ENCODE measurements at regions not wholly inside any gene's neighbourhood (a gene's known extent, or its start where the extent isn't known, plus 50 kb on each side); places are given as distances from the start of the nearest gene placed in this dataset.

DNA sequence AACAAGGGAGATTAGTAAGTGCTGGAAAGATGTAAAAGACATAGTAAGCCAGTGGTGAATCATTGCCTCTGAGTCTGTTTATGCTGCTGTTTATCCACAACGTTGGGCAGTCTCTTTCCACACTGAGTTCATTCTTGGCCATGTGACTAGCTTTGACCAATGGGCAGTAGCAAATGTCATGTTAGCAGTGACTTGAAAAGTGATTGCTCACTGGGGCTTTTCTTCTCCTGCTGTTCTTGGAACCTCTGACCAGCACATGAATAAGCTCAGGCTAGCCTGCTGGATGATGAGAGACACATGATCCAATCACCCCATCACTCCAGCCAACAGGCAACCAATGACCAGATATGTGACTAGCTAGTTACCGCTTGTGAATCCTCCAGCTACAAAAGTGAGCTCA lies 360.4 kb downstream of the SLC4A3 start:
- no peak for ATAC-seq (ENCODE audit: low read depth)
- no peak overlapping the region for H3K27ac Mint-ChIP-seq
- POLR2A ChIA-PET = no interaction called here
- H3K27me3 Mint-ChIP-seq = no peaks in the 10 kb centered on the region
- H3K9me3 Mint-ChIP-seq = no peaks in the 10 kb centered on the region
- H3K36me3 Mint-ChIP-seq = no peaks in the 10 kb centered on the region
- H3K4me1 Mint-ChIP-seq = no peaks in the 10 kb centered on the region
- no peak for DNase-seq
- no peak overlapping the region for H3K4me3 Mint-ChIP-seq

DNA sequence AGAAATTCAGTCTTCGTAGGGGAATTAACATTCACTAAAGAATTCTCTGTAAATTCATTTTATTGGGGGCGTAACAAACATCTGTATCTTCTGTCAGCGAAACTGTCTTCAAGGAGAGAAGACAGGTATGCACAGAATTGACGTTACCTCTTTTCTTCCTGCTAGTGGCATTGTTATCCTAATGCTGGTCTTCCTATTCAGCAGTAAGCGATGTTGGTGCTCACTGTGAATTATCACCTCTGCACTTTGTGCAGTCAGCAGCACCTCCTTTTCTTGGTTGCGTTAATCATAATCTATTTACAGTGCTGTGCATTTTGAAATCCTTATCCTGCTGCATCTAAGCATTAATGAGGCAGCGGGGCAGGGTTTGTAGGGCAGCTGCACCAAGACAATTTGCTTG lies 362.3 kb downstream of the SLC4A3 start:
- no peak overlapping the region for H3K27ac Mint-ChIP-seq
- no peaks in the 10 kb centered on the region for H3K4me1 Mint-ChIP-seq
- DNase-seq = no peak
- no peak overlapping the region for H3K4me3 Mint-ChIP-seq
- POLR2A ChIA-PET = no interaction called here
- H3K9me3 Mint-ChIP-seq = no peaks in the 10 kb centered on the region
- ATAC-seq (ENCODE audit: low read depth) = no peak
- no peaks in the 10 kb centered on the region for H3K36me3 Mint-ChIP-seq
- no peaks in the 10 kb centered on the region for H3K27me3 Mint-ChIP-seq

DNA sequence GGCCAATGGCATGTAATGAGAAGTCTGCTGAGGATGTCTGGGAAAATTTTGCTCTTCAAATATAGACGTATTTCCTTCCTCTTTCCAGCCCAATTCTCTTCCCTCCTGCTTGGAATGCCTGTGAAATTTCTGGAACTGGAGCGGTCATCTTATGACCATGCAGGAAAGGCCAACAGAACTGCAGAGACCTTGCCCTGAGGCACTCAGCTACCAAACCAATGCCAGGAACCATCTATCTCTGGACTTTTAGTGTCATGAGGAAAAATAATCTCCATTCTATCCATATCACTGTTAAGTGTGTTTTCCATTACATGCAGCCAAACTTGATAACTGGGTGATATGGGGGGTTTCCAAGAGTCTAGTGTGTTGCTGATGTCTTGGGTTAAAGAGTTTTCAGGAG lies 363.7 kb downstream of the SLC4A3 start:
- ATAC-seq (ENCODE audit: low read depth) (no peak), DNase-seq (no peak)
- Mint-ChIP-seq H3K36me3 (no peaks in the 10 kb centered on the region), H3K4me3 (no peak overlapping the region), H3K4me1 (no peaks in the 10 kb centered on the region), H3K27me3 (peaks cover 1% of the 10 kb centered on the region), H3K27ac (no peak overlapping the region), H3K9me3 (no peaks in the 10 kb centered on the region)
- POLR2A ChIA-PET = no interaction called here

DNA sequence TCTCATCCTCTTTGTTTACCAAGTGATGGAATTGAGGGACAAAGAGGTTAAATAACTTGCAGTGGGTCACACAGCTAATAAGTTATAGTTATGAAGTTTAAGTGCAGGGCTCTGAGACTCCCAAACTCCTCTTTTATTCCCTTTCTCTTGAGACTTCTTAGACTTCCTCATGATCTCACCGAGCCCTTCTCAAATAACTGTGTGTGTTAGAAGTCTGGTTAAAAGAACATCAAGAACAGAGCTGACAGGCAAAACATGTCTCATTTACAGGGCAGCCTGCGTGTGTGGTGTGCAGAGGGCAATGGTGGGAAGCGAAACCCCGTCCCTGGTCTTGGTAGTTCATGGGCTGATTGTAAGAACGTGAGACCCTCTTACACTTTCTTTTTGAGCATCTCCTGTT lies 368.0 kb downstream of the SLC4A3 start:
- Mint-ChIP-seq H3K27ac (no peak overlapping the region), H3K4me1 (no peaks in the 10 kb centered on the region), H3K4me3 (no peak overlapping the region), H3K36me3 (no peaks in the 10 kb centered on the region), H3K27me3 (peaks cover 1% of the 10 kb centered on the region), H3K9me3 (no peaks in the 10 kb centered on the region)
- ATAC-seq (ENCODE audit: low read depth) (no peak), DNase-seq (no peak)
- POLR2A ChIA-PET = no interaction called here

DNA sequence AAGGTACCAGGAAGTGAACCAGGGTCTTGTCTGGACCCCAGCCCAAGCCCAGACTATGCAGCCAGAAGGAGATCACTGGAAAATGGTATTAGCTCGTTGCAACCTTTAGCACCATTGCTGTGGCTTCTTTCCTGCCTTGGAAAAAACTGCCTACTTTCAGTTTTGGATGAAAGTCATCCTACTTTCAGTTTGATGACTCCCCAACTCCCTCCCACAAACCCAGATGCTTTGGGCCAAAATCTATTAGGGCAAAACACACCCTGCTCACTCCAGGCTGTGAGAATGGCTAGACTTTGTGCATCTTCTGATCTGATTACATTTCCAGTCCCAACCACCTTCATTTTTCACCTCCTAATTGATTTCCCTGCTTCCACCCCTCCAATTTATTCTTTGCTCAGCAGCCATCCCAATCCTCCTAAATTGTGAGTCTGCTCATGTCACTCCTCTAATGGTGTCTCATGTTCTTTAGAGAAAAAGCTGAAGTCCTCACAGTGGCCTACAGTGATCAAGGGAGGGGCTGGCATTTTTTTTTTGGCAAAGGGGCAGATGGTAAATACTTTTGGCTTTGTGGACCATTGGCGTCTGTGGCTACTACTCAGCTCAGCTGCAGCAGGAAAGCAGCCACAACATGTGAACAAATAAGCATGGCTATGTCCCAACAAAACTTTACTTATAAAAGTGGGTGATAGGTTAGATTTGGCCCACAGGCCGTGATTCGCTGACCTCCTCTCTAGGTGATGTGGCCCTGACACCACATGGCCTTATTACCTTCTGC lies 368.7 kb downstream of the SLC4A3 start:
- Mint-ChIP-seq H3K36me3 (no peaks in the 10 kb centered on the region), H3K27ac (no peak overlapping the region), H3K4me3 (no peak overlapping the region), H3K9me3 (no peaks in the 10 kb centered on the region), H3K4me1 (no peaks in the 10 kb centered on the region), H3K27me3 (peaks cover 1% of the 10 kb centered on the region)
- POLR2A ChIA-PET = no interaction called here
- DNase-seq (no peak), ATAC-seq (ENCODE audit: low read depth) (no peak)

DNA sequence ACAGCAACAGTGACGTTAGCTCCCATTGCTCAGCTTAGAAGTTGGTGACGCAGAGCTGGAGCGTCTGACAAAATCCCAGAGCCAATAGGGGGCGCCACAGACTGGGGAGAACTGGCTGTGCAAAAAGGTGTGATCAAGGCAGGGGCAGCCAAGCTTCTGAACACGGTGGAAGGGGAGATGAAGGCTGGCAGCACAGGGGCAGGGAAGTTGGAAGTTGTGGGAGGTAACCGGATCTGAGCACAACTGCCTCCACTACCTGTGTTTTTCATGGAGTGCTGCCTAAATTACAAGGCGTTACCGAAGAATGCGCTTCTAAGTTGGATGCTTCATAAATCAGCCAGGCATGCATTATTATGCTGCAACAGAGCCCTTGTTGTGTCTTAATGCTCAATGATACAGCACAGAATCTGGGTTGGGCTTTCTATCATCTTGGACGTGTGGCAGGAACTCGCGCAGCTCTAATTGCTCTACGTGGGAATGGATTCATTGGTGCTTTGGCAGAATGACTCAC lies 370.0 kb downstream of the SLC4A3 start:
- no peaks in the 10 kb centered on the region for H3K4me1 Mint-ChIP-seq
- no peak overlapping the region for H3K4me3 Mint-ChIP-seq
- no peak for ATAC-seq (ENCODE audit: low read depth)
- no peaks in the 10 kb centered on the region for H3K9me3 Mint-ChIP-seq
- peaks cover 1% of the 10 kb centered on the region for H3K27me3 Mint-ChIP-seq
- POLR2A ChIA-PET = no interaction called here
- no peak for DNase-seq
- no peak overlapping the region for H3K27ac Mint-ChIP-seq
- H3K36me3 Mint-ChIP-seq = no peaks in the 10 kb centered on the region

DNA sequence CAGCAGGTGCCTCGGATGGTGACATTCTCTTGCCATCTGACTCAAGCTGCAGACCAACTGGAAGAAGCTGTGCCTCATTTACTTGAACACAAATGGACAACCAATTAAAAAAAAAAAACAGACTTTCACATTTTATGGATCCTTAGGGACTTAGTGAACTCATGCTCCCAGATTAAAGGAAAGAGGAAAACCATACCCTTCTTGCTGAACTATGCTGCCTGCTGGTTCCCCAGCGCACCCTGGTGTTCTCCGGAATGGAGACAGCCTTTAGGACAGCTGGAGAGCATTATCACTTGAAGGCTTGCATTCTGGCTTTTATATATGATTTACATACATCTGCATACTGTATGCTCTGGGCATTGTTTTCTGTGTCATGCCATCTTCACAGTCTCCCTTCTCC lies 370.7 kb downstream of the SLC4A3 start:
- Mint-ChIP-seq H3K27ac (no peak overlapping the region), H3K9me3 (no peaks in the 10 kb centered on the region), H3K36me3 (no peaks in the 10 kb centered on the region), H3K4me3 (no peak overlapping the region), H3K27me3 (peaks cover 1% of the 10 kb centered on the region), H3K4me1 (no peaks in the 10 kb centered on the region)
- DNase-seq (no peak), ATAC-seq (ENCODE audit: low read depth) (no peak)
- POLR2A ChIA-PET = no interaction called here

DNA sequence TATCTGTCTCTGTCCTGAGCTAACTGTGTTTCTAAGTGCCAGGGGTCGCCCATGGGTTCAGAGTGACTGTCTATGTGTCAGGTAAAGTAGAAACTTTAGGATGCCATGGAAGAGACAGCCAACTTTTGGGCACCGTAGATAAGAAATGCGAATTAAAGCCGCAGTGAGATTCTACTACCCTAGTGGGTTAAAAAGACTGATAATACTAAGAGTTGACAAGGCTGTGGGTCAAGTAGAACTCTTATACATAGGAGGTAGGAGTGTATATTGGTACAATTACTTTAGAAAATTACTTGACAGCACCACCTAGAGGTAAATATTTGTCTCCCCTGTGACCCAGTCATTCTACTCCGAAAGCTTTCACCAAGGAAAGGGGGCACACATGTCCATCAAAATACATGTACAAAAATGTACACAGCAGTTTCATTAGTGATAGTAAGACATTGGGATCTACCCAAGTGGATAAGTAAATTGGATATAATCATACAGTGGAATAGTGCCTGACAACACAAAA lies 371.3 kb downstream of the SLC4A3 start:
- H3K36me3 Mint-ChIP-seq = no peaks in the 10 kb centered on the region
- DNase-seq (no peak), ATAC-seq (ENCODE audit: low read depth) (no peak)
- H3K9me3 Mint-ChIP-seq = no peaks in the 10 kb centered on the region
- H3K27ac Mint-ChIP-seq = no peak overlapping the region
- H3K4me3 Mint-ChIP-seq = no peak overlapping the region
- no peaks in the 10 kb centered on the region for H3K4me1 Mint-ChIP-seq
- POLR2A ChIA-PET = no interaction called here
- peaks cover 1% of the 10 kb centered on the region for H3K27me3 Mint-ChIP-seq

DNA sequence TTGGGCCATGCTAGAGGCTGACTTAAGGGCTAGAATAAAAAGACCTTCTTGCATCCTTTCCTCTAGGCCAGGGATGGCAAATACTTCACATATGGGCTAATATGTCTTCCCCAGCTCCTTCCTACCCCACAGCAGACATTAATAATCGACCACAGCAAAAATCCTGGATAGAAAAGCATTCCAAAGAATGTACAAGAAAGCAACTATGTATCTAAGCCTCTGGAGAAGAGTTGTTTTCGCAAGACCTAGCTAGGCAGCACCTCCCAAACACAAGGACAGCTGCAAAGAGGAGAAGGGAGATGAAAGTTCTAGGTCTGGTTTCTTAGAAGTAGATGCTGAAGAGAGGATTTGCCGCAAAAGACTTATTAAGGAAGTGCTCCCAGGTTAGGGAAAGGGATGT lies 372.6 kb downstream of the SLC4A3 start:
- Mint-ChIP-seq H3K27ac (no peak overlapping the region), H3K9me3 (no peaks in the 10 kb centered on the region), H3K27me3 (peaks cover 1% of the 10 kb centered on the region), H3K36me3 (no peaks in the 10 kb centered on the region), H3K4me3 (no peak overlapping the region), H3K4me1 (no peaks in the 10 kb centered on the region)
- no peak for DNase-seq
- ATAC-seq (ENCODE audit: low read depth) = no peak
- POLR2A ChIA-PET = no interaction called here

DNA sequence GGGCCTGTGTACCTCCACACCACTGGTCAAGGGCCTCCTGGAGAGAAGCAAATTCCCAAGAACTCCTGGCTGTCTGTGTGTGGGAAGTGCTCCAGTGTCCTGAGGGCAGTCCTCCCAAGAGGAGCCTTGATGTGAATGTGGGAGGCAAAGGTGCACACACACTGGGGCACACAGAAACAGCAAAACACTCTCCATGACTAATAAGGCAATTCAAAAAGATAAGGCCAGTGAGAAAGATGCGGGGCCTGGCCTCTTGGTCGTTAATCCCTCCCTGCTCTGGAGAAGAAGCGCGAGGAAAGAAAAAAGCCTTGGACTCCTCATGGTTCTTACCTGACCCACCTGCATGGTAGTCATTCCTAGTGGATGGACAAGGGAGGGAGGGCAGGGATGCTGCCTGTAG lies 373.2 kb downstream of the SLC4A3 start:
- ATAC-seq (ENCODE audit: low read depth) (no peak), DNase-seq (no peak)
- Mint-ChIP-seq H3K4me3 (no peak overlapping the region), H3K4me1 (no peaks in the 10 kb centered on the region), H3K27ac (no peak overlapping the region), H3K27me3 (peaks cover 1% of the 10 kb centered on the region), H3K9me3 (no peaks in the 10 kb centered on the region), H3K36me3 (no peaks in the 10 kb centered on the region)
- POLR2A ChIA-PET = no interaction called here

DNA sequence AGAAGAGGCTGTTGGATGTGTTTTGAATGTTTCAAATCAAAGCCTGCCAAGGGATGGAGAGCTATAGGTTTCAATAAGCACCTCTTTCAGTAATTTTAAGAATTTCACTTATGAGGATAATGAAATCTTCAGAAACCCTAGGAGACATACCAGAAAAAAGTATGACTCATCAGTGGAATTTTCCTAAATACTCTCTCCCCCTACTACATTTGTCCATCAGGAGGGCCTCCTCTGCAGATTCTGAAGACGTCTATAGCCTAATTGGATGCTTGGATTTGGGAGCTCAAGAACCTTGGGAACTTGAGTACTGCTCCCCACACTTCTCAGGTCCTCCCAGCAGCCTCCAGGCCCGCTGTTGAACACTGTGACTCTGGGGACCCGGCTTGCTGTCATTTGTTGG lies 374.3 kb downstream of the SLC4A3 start:
- Mint-ChIP-seq H3K36me3 (no peaks in the 10 kb centered on the region), H3K27ac (no peak overlapping the region), H3K4me3 (no peak overlapping the region), H3K4me1 (no peaks in the 10 kb centered on the region), H3K27me3 (no peaks in the 10 kb centered on the region), H3K9me3 (no peaks in the 10 kb centered on the region)
- ATAC-seq (ENCODE audit: low read depth) = no peak
- POLR2A ChIA-PET = no interaction called here
- DNase-seq = no peak

DNA sequence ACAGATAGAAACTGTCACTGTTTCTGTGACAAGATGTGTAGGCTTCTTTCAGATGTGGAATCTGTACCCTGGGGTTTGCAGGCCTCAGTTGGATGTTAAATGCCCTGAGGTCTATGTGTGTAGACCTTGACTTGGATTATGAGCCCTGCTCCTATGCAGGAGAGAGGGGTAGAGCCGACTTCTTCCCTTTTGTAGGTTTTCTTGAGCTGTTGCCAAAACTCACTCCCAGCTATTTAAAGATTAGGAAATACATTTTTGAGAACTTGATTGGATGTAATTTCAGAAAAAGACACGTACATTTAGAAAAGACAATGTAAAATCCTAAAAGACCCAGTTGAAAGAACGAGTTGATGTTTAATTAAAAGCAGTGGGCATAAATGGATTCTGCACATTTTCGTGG lies 374.8 kb downstream of the SLC4A3 start:
- Mint-ChIP-seq H3K27ac (no peak overlapping the region), H3K9me3 (no peaks in the 10 kb centered on the region), H3K36me3 (no peaks in the 10 kb centered on the region), H3K4me3 (no peak overlapping the region), H3K27me3 (no peaks in the 10 kb centered on the region), H3K4me1 (no peaks in the 10 kb centered on the region)
- ATAC-seq (ENCODE audit: low read depth) (no peak), DNase-seq (no peak)
- POLR2A ChIA-PET = no interaction called here

DNA sequence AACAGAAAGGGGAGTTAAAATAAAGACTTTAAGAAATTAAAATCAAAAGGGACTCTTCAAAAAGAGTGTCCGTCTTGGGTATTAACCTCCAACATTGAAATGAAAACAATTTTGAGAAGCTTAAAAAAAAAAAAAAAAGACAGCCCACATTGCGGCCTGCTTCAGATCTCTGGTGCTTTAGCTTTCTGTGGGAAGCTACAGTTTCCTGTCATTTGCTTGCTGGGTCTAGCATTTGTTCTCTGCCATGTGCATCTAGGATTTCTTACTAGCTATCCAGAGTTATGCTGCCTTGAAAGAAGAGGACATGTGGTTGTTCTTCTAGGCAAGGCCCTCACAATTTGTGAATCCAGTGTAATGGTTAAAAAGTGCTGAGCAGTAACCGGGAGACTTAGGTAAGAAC lies 375.3 kb downstream of the SLC4A3 start:
- ATAC-seq (ENCODE audit: low read depth) = no peak
- Mint-ChIP-seq H3K27ac (no peak overlapping the region), H3K27me3 (no peaks in the 10 kb centered on the region), H3K4me1 (no peaks in the 10 kb centered on the region), H3K36me3 (no peaks in the 10 kb centered on the region), H3K9me3 (no peaks in the 10 kb centered on the region), H3K4me3 (no peak overlapping the region)
- POLR2A ChIA-PET = no interaction called here
- DNase-seq = no peak

DNA sequence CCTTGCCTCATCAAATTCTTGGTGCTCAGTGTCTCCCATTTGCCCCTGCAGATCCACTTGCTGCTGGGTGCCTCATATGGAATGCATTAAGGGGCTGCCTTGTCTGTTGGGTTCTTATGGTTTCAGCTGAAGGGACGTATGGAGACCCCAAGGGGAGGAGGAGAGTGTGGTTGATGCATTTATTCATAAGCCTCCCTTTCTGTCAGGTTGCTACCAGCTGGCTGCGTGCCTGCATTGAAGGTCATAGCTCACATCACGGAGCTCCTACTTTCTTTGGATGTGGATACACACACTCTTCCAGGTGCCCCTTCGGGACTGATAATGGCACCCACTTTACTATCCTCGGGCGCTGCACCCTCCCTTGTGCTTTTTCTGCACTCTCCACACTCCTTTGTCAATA lies 377.9 kb downstream of the SLC4A3 start:
- no peak overlapping the region for H3K27ac Mint-ChIP-seq
- H3K36me3 Mint-ChIP-seq = no peaks in the 10 kb centered on the region
- ATAC-seq (ENCODE audit: low read depth) = no peak
- H3K9me3 Mint-ChIP-seq = no peaks in the 10 kb centered on the region
- H3K4me3 Mint-ChIP-seq = no peak overlapping the region
- POLR2A ChIA-PET = no interaction called here
- DNase-seq = no peak
- H3K27me3 Mint-ChIP-seq = no peaks in the 10 kb centered on the region
- H3K4me1 Mint-ChIP-seq = no peaks in the 10 kb centered on the region
